NCI-H524 (cell line): ENCODE measurements at regions not wholly inside any gene's neighbourhood (a gene's known extent, or its start where the extent isn't known, plus 50 kb on each side); places are given as distances from the start of the nearest gene placed in this dataset.
A peak's percentile ranks its signal among the peaks of the same experiment; 100 is the strongest.
"Not testable (repeated sequence)": the region's sequence is repeated elsewhere in the genome, so short reads cannot be mapped to it uniquely, and the experiment has no call there.

Experiments used
- DNase-seq, 2 experiments: peaks; one replicate each; lab custom pipeline; 2025; lab: John Stamatoyannopoulos, UW

DNA sequence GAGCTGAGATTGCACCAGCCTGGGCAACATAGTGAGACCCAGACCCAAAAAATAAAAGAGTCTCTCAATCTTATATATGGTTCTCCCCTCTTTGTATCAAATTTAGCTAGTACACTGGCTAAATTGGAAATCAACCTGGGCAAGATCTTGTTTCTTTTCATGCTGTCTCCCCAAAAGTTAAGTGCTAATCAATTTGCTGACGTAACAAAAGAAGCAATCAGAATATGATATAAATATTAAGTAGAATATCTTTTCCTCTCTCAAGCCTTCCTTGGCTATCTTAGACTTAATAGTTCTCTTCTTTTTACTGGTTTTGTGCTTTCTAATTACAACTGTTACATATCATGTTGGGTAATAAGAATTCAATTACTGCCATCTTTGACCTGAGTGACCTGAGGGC is 258.9 kb downstream of the KCNRG start:
- no peak for DNase-seq

- DNase-seq: no peak
These were observed 260.3 kb downstream of the KCNRG start for GRCh38 chr13:50275392-50276063.

DNA sequence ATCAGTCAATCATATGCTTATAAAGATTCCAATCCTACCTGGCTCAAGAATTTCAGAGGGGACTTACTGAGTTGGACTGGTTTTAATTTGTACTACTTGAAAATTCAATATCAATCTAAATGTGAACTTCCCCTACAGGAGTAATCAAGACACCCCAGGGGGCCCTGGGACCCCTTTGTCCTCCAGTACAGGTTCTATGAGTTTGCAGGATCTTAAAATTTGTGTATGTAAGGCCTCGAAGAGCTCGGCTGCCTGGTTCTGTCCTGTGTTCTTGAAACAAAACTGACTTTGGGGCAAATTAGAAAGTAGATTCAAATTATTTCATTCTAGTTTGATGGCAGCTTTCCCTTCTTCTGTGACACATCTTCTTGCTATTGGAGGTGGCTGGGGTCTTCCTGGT is 261.3 kb downstream of the KCNRG start:
- no peak for DNase-seq

- DNase-seq: no peak
These were observed 261.9 kb downstream of the KCNRG start for GRCh38 chr13:50277127-50277526.

GRCh38 chr13:50277906-50278305 is 262.7 kb downstream of the KCNRG start:
- DNase-seq: no peak

GRCh38 chr13:50280441-50280937 is 265.2 kb downstream of the KCNRG start:
- DNase-seq: no peak

DNA sequence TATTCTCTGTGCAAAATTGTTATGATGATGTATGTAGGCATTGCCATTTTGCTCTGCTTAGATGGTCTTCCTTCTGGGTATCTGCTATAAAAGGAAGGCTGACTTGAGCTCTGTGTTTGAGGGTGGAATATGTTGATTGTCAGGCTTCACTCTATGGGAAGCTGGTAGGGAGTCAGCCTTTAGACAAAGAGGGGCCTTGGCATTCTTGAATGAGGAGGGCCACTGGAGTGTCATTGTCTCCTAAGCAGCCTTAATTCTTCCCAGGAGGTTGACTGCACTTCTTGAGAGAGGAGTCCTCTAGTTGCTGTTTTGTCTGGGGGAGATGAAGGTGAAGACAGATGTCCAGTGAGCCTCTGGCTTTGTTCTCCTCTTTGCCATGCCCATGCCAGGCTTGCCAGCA is 266.8 kb downstream of the KCNRG start:
- DNase-seq: no peak

DNA sequence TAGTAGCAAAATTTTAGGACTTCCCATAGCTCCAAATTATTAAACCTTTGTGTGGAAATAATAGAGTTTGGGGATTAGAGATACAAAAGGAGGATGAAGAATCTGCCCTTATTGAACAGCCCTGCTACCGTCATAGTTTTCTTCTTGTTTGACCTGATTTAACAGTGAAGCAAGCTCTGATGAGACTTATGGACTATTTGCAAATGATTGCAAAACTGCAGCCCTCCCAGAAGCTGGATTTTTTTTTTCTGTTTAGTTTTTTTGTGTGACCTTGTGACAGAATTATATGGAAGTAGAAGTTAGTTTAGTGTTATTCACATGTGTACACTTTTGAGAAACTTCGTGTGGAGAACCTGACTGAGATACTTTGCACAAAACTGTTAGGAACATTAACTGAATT is 267.8 kb downstream of the KCNRG start:
- no peak for DNase-seq

DNA sequence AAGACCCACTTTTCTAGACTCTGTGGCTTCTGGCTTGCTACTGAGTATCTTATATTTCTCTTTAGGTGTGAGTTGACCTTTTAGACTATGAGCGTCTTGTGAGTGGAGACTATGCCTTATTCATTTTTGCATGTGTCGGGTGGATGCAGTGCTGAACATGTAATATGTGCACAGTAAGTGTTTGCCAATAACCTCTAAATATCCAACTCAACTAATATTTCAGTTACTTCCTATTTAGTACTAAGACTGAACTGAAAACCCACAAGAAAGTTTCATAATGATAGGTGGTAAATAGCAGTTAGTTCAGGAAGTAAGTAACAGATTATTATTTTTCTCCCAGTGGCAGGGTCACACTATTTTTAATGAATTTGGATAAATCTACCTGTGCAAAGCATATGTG is 269.3 kb downstream of the KCNRG start:
- no peak for DNase-seq

DNA sequence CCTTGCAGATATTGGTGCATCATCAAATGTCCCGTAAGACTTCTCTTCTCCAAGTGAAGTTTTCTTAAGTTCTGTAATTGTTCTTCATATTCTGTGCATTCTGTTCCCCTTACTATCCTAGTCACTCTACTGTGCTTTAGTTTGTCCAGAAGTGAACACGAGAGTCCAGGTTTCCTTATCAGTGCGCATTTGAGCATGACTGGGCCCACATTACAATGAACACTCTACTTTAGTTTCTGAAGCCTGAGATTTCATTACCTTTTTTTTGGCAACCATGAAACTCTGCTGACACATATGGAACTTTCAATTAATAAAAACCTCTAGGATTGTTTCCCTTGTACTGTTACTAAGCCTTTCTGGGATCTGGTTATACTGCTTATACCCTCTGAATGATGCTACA is 270.0 kb downstream of the KCNRG start:
- no peak for DNase-seq

DNA sequence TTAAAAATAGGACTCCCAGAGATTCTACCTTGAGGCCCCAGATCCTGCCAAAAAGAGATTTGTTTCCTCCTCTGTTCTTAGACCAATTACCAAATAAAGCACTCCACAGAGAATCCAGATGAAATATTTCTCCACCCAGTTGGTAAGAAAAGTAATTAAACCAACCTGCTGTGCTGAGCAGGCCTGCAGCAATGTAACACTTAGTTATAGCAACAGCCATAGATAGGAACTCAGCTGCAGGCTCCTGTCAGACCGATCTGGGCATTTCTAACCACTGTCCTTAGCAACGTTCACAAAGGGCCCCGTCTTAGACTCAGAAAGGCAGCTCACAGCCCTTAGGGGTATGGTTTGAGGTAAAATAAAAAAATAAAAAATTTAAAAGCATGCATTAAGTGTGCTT is 271.1 kb downstream of the KCNRG start:
- DNase-seq: no peak

- DNase-seq: no peak
These were observed 274.9 kb downstream of the KCNRG start for GRCh38 chr13:50290186-50290585.

DNA sequence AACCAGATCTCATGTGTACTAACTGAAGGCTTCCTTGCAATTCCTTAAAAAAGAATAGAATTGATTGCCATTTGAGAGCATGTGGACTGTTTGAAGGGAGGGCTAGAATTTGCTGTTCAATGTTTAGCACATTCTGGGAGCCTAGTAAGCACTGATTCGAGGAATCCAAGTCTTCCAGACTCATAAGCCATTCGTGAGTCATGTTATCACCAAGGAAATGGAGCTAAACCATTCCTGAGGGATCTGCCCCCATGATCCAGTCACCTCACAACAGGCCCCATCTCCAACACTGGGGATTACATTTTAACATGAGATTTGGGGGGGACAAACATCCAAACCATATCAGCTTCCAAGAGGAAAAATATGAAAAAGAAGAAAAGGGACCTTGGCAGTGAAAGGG is 276.4 kb downstream of the KCNRG start:
- DNase-seq: no peak

DNA sequence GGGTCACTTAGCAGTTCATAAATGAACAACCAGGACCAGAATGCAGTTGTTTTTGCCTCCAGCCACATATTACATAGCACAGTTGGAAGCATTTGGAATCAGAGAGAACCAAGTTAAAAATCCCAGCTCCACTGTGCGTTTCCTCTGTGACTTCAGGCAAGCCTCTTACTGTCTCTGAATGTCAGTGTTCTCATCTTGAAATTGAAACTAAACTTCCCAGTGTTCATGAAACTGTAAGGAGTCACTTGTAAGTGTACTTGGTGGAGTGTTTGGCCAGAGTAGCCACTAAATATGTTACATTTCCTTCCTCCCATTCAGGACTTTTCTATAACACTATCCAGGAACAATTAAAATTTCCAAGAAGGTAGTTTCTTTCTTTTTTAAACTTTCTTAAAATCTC is 276.8 kb downstream of the KCNRG start:
- DNase-seq: no peak

GRCh38 chr13:50294425-50294824 is 279.2 kb downstream of the KCNRG start:
- not testable (repeated sequence) for DNase-seq

GRCh38 chr13:50299546-50300249 is 284.5 kb downstream of the KCNRG start:
- no peak for DNase-seq

DNA sequence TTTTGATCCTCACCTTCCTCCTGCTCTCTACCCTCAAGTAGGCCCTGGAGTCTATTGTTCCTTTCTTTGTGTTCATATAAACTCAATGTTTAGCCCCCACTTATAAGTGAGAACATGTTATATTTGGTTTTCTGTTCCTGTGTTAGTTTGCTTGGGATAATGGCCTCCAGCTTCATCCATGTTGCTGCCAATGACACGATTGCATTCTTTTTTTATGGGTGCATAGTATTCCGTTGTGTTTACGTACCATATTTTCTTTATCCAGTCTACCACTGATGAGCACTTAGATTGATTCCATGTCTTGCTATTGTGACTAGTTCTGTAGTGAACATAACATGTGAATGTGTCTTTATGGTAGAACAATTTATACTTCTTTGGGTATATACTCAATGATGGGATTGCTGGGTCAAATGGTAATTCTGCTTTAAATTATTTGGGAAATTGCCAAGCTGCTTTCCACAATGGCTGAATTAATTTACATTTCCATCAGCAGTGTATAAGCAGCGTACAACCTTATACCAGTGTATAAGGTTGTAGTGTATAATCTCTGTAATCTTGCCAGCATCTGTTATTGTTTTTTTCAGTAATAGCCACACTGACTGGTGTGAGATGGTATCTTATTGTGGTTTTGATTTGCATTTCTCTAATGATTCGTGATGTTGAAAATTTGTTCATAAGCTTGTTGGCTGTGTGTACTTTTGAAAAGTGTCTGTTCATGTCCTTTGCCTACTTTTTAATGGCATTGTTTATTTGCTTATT is 288.9 kb downstream of the KCNRG start:
- peak; percentile 5 to 59 for DNase-seq

GRCh38 chr13:50306156-50306555 is 290.9 kb downstream of the KCNRG start:
- DNase-seq: no peak

GRCh38 chr13:50309318-50309717 is 294.1 kb downstream of the KCNRG start:
- no peak for DNase-seq

- no peak for DNase-seq
These were observed 294.8 kb downstream of the KCNRG start for GRCh38 chr13:50309882-50310594.

DNA sequence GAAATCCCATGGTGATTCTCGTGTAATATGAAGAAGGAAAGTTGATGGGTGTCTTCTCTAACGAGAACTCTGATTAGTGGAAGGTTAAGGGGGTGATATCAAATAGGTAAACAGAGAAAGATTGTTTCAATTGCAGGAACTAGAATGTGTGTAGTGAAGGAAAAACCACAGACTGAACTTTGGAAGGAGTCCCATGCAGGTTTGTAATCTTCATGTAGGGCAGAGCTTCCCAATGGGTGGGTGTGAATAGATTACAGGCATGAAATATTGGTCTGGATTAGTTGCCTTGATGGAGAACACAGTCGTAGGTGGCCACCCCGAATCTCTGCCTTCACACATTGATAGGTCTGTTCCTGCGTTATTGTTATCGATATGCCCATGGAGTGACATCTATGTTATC is 295.5 kb downstream of the KCNRG start:
- no peak for DNase-seq

DNA sequence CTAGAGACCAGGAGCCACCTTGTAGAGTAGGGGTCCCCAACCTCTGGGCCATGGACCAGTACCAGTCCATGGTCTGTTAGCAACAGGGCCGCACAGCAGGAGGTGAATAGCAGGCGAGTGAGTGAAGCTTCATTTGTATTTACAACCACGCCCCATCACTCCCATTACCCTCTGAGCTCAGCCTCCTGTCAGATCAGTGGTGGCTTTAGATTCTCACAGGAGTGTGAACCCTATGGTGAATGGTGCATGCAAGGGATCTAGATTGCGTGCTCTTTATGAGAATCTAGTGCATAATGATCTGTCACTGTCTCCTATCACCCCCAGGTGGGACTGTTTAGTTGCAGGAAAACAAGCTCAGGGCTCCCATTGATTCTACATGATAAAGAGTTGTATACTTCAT is 303.6 kb downstream of the KCNRG start:
- no peak for DNase-seq
